ENCODE measurements at regions not wholly inside any gene's neighbourhood (a gene's known extent, or its start where the extent isn't known, plus 50 kb on each side); places are given as distances from the start of the nearest gene placed in this dataset.

GRCh38 chr3:128555841-128556240 is 62.8 kb upstream of the GATA2 start:
- Histone ChIP-seq H3K4me3 (no peak overlapping the region), H3K4me1 (replicated peaks in 1 of 2) (no peaks in the 10 kb centered on the region), H3K27ac (no peak overlapping the region)
- WGBS, 10 experiments = no CpG with 5 or more reads among the region's 17 CpGs
- in situ Hi-C loops (cut with MboI; ENCODE audit: low pct_unique_long_range_greater_than_20kb in 2 of 9, low sequenced_read_pairs in 9 of 9, unreplicated experiment in 9 of 9) = loop anchor here in 1 of 9 experiments (25.0 kb wide), 1 partner anchor 394 kb away; the partner anchor contains the start of gene EEFSEC
- no peak for ATAC-seq (replicated peaks in 6 of 8)

- no peaks in the 10 kb centered on the region for H3K4me1 ChIP-seq (replicated peaks in 1 of 2)
- no peak overlapping the region for H3K4me3 ChIP-seq
- H3K27ac ChIP-seq = no peak overlapping the region
- no CpG with 5 or more reads among the region's 68 CpGs for WGBS, 10 experiments
- ATAC-seq (replicated peaks in 6 of 8) = peak in 3 of 8 experiments; percentile 23 to 60 (median 56)
- in situ Hi-C loops (cut with MboI; ENCODE audit: low pct_unique_long_range_greater_than_20kb in 2 of 9, low sequenced_read_pairs in 9 of 9, unreplicated experiment in 9 of 9) = loop anchor here in 1 of 9 experiments (25.0 kb wide), 1 partner anchor 393 kb away; the partner anchor contains the start of gene EEFSEC
Measured at GRCh38 chr3:128555098-128555825, 62.3 kb upstream of the GATA2 start.

- no peak for ATAC-seq (replicated peaks in 6 of 8)
- Histone ChIP-seq H3K27ac (no peak overlapping the region), H3K4me3 (no peak overlapping the region), H3K4me1 (replicated peaks in 1 of 2) (no peaks in the 10 kb centered on the region)
- WGBS, 10 experiments = 71 to 95% (median 79%) methylated on average over 4 to 16 of the region's 28 CpGs; no CpG with 5 or more reads in 5 of the 10 experiments
- in situ Hi-C loops (cut with MboI; ENCODE audit: low pct_unique_long_range_greater_than_20kb in 2 of 9, low sequenced_read_pairs in 9 of 9, unreplicated experiment in 9 of 9) = loop anchor here in 1 of 9 experiments (25.0 kb wide), 1 partner anchor 392 kb away; the partner anchor contains the start of gene EEFSEC
Measured at GRCh38 chr3:128554465-128555097, 61.6 kb upstream of the GATA2 start.

DNA sequence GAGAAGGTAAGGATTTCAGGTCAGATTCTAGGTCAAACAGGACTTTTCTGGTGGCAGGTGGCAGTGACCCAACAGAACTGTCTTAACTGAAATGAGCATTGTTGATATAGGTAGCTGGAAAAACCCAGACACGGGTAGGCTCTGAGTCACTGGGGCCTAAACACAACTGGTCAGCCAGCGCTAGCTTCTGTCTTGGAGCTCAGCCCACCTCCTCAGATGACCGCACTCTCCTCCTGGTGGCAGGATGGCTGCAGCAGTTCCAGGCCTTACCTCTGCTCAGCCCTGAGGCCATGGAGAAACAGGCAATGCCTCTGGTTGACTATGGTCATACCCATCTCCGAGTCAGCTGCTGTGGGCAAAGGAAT is 61.1 kb upstream of the GATA2 start:
- ATAC-seq (replicated peaks in 6 of 8) = no peak
- in situ Hi-C loops (cut with MboI; ENCODE audit: low pct_unique_long_range_greater_than_20kb in 2 of 9, low sequenced_read_pairs in 9 of 9, unreplicated experiment in 9 of 9) = loop anchor here in 1 of 9 experiments (25.0 kb wide), 1 partner anchor 392 kb away; the partner anchor contains the start of gene EEFSEC
- WGBS, 10 experiments = 82 to 100% (median 88%) methylated on average over 1 to 4 of the region's 4 CpGs; no CpG with 5 or more reads in 5 of the 10 experiments
- H3K4me3 ChIP-seq = no peak overlapping the region
- peaks cover 0 to 4% of the 10 kb centered on the region in 2 donors for H3K4me1 ChIP-seq (replicated peaks in 1 of 2)
- no peak overlapping the region for H3K27ac ChIP-seq

DNA sequence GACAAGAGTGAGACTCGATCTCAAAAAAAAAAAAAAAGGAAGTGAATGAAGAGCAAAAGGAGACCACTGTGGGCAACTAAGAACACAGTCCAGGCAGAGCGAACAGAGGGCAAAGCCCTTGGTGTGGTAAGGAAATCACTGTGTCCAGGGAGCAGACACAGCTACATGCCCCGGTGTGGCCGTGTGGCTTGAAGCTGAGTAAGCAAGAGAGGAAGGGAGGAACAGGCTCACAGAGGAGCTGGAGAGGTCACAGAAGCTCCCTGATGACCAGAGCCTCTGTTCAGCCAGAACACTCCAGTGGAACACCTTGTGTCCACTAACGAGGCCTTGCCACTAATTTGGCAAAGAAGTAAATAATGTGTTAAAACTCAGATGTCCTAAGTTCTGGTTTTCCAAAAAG is 60.6 kb upstream of the GATA2 start:
- in situ Hi-C loops (cut with MboI; ENCODE audit: low pct_unique_long_range_greater_than_20kb in 2 of 9, low sequenced_read_pairs in 9 of 9, unreplicated experiment in 9 of 9) = loop anchor here in 1 of 9 experiments (25.0 kb wide), 1 partner anchor 391 kb away; the partner anchor contains the start of gene EEFSEC
- no peak for ATAC-seq (replicated peaks in 6 of 8)
- Histone ChIP-seq H3K4me1 (replicated peaks in 1 of 2) (peaks cover 0 to 4% of the 10 kb centered on the region in 2 donors), H3K27ac (no peak overlapping the region), H3K4me3 (no peak overlapping the region)
- WGBS, 10 experiments = 71 to 100% (median 82%) methylated on average over 1 to 4 of the region's 5 CpGs; no CpG with 5 or more reads in 2 of the 10 experiments

DNA sequence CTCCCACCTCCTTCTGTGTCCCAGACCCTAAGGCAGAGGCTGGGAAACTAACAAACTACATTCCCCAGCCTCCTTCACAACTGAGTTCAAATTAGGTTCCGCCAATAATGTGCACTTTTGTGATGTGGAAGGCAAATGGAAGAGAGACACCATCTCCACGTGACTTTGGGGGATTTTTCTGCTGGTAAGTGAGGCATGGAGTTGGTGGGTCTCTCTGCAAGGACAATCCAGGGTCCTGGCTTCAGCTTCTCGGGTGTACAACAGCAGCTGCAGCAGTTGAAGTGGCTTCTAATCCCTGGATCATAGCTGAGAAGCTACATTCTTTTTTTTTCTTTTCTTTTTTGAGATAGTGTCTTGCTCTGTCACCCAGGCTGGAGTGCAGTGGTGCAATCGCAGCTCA is 58.9 kb upstream of the GATA2 start:
- Histone ChIP-seq H3K4me1 (replicated peaks in 1 of 2) (peaks cover 0 to 4% of the 10 kb centered on the region in 2 donors), H3K27ac (no peak overlapping the region), H3K4me3 (no peak overlapping the region)
- no peak for ATAC-seq (replicated peaks in 6 of 8)
- WGBS, 10 experiments = 40 to 83% (median 60%) methylated on average over 1 to 4 of the region's 4 CpGs; no CpG with 5 or more reads in 3 of the 10 experiments
- in situ Hi-C loops (cut with MboI; ENCODE audit: low pct_unique_long_range_greater_than_20kb in 2 of 9, low sequenced_read_pairs in 9 of 9, unreplicated experiment in 9 of 9) = loop anchor here in 1 of 9 experiments (25.0 kb wide), 1 partner anchor 390 kb away; the partner anchor contains the start of gene EEFSEC

DNA sequence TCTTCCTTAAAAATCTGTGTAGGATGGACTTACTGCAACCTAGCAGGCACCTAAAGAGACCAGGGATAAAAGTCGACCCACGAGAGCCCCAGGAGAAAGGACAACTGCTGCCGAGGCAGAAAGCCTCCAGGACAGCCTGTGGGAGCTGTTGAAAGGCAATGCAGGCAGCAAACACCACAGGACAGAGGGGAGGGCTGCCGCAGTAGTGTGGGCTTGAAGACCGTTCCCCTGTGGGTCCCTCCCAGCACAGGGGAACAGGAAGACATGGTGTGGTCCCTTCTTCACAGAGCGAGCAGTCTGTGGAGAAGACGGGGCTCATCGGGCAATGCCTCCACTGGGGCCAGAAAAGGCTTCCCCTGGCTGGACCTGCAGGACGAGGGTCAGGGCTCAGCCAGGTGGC is 58.5 kb upstream of the GATA2 start:
- WGBS, 10 experiments = 40 to 100% (median 89%) methylated on average over 1 to 3 of the region's 9 CpGs; no CpG with 5 or more reads in 3 of the 10 experiments
- in situ Hi-C loops (cut with MboI; ENCODE audit: low pct_unique_long_range_greater_than_20kb in 2 of 9, low sequenced_read_pairs in 9 of 9, unreplicated experiment in 9 of 9) = loop anchor here in 1 of 9 experiments (25.0 kb wide), 1 partner anchor 389 kb away; the partner anchor contains the start of gene EEFSEC
- no peak for ATAC-seq (replicated peaks in 6 of 8)
- Histone ChIP-seq H3K4me3 (no peak overlapping the region), H3K27ac (no peak overlapping the region), H3K4me1 (replicated peaks in 1 of 2) (peaks cover 0 to 4% of the 10 kb centered on the region in 2 donors)

DNA sequence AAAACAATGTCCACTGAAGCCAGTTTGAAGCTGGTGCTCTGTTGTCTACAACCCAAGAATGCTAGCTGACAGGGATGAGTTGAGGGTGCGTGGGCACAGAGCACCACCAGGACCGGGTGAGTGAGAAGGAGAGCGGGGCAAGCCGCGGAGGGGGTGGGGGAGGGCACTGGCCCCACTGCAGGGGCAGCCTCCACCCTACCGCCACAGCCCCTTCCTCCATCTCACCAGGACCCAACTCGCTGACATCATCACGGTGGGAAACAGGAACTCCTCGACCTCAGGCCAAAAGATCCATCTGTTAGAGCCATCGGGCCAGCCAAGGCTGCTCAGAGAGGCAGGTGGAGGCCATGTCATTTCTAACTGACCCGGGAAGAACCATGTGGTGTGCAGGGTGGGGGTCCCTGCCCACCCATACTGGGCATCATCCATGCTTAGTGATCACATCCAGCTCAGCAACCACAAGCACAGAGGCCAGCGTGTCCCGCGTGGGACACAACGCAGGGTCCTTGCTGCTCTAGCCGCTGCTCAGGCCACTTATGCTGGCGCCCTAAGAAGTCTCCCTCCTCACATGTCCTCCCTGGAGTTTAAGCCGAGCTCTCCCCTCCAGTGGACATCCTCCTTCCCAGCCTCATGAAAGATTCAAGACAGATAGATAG is 57.6 kb upstream of the GATA2 start:
- in situ Hi-C loops (cut with MboI; ENCODE audit: low pct_unique_long_range_greater_than_20kb in 2 of 9, low sequenced_read_pairs in 9 of 9, unreplicated experiment in 9 of 9) = loop anchor here in 1 of 9 experiments (25.0 kb wide), 1 partner anchor 388 kb away; the partner anchor contains the start of gene EEFSEC

GRCh38 chr3:128550113-128550440 is 57.1 kb upstream of the GATA2 start:
- no peak overlapping the region for H3K4me3 ChIP-seq
- in situ Hi-C loops (cut with MboI; ENCODE audit: low pct_unique_long_range_greater_than_20kb in 2 of 9, low sequenced_read_pairs in 9 of 9, unreplicated experiment in 9 of 9) = loop anchor here in 1 of 9 experiments (25.0 kb wide), 1 partner anchor 388 kb away; the partner anchor contains the start of gene EEFSEC
- no peak overlapping the region for H3K27ac ChIP-seq
- no peak for ATAC-seq (replicated peaks in 6 of 8)
- H3K4me1 ChIP-seq (replicated peaks in 1 of 2) = peaks cover 0 to 4% of the 10 kb centered on the region in 2 donors
- 60 to 100% (median 87%) methylated on average over 1 to 2 of the region's 2 CpGs; no CpG with 5 or more reads in 6 of the 10 experiments for WGBS, 10 experiments

More for the DNA sequence above, 57.6 kb upstream of the GATA2 start:
- H3K4me3 ChIP-seq = no peak overlapping the region
- no peak for ATAC-seq (replicated peaks in 6 of 8)
- H3K27ac ChIP-seq = no peak overlapping the region
- WGBS, 10 experiments = 80 to 100% (median 90%) methylated on average over 1 to 7 of the region's 18 CpGs; no CpG with 5 or more reads in 5 of the 10 experiments
- peaks cover 0 to 4% of the 10 kb centered on the region in 2 donors for H3K4me1 ChIP-seq (replicated peaks in 1 of 2)

DNA sequence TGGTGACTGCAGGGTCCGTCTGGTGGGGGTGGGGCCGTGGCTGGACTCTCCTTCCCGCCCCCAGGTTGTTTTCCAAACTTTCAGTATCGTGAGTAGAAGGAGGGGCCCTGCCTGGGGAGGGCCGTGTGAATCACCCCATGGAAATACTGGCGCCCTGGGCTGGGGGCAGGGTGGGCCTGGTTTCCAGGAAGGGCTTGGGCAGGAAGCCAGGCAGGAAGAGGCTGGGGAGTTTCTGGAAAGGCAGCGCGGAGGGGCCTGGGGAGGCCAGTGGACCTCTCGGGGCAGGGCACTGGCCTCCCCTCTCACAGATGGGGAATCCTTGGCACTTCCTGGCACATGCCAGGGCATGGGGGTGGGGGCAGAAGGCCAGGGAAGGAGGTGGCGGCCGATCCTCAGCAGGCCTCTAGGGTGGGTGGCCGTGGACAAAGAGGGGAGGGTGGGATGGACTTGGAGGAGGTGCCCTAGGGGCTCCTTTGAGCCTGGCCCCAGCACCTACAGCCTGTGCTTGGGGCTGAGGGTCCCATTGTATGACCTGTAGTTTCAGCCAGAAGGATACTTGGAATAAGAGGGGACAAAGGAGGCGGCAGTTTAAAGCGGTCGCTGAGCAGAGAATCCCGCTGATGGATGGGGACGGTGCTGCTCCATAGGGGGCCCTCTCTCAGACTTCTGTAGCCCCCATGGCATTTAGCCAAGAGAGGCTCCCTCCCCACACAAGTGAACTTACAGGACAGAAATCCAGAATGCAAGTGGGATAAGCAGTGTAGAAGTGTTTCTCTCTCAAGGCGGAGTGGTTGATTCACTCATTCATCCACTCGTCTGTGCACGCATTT is 56.5 kb upstream of the GATA2 start:
- 0 to 87% (median 40%) methylated on average over 1 to 10 of the region's 20 CpGs; no CpG with 5 or more reads in 1 of the 10 experiments for WGBS, 10 experiments
- H3K27ac ChIP-seq = no peak overlapping the region
- in situ Hi-C loops (cut with MboI; ENCODE audit: low pct_unique_long_range_greater_than_20kb in 2 of 9, low sequenced_read_pairs in 9 of 9, unreplicated experiment in 9 of 9) = loop anchor here in 1 of 9 experiments (25.0 kb wide), 1 partner anchor 387 kb away; the partner anchor contains the start of gene EEFSEC

DNA sequence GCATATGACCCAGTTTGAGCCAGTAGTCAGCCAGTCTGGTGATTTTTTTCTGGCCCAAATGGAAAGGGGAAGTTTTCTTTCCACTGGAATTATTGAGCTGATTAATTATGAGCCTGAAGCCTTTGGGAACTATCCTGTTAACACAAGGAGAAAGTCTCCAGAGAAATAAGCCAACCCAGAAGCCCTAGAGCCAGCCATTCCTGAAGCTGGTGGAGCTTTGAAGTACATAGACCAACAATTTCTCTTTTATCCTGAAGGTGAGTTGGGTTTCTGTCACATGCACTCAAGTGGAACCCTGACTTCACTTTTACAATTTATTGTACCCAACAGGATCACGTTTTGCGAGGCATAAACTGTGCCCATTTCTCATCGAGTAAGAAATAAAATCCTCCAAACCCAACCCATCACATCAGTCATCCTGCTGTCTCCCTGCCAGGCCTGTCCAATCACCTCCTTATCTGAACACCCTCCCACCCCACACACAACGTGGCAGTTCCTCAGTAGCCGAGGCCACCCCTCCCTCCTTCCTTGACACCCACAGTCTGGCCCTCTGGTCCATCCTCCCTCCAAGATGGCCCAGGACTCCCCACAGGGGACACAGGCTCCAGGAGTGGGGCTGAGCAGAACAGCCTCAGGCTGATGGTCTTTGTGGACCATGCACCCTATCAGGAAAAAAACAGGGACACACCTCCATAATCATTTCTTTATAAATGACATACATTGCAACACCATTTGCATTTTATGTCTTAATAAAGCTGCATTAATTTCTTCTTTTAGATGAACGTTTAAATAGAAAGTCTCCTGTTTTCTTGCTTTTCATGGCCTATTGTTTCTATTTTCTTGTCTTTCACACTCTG is 55.7 kb upstream of the GATA2 start:
- in situ Hi-C loops (cut with MboI; ENCODE audit: low pct_unique_long_range_greater_than_20kb in 2 of 9, low sequenced_read_pairs in 9 of 9, unreplicated experiment in 9 of 9) = no loop called here
- ATAC-seq (replicated peaks in 6 of 8) = peak in 3 of 8 experiments; percentile 33 to 38 (median 36)
- Histone ChIP-seq H3K4me3 (no peak overlapping the region), H3K27ac (no peak overlapping the region), H3K4me1 (replicated peaks in 1 of 2) (peaks cover 0 to 4% of the 10 kb centered on the region in 2 donors)
- WGBS, 10 experiments = 42 to 93% (median 73%) methylated on average over 1 to 5 of the region's 6 CpGs; no CpG with 5 or more reads in 3 of the 10 experiments

More for the DNA sequence above, 56.5 kb upstream of the GATA2 start:
- H3K4me1 ChIP-seq (replicated peaks in 1 of 2) = peaks cover 0 to 4% of the 10 kb centered on the region in 2 donors
- H3K4me3 ChIP-seq = no peak overlapping the region
- ATAC-seq (replicated peaks in 6 of 8) = peak; percentile 28 to 90 (median 58)

All from motor neuron (in vitro differentiated cells).